Ovary (tissue), 7 donors: ENCODE measurements at regions not wholly inside any gene's neighbourhood (a gene's known extent, or its start where the extent isn't known, plus 50 kb on each side); places are given as distances from the start of the nearest gene placed in this dataset.

Experiments used
- DNase-seq, 5 donors: peaks; one replicate each; pipeline ENCODE4 v3.0.0-alpha.2; 2019 to 2020
- H3K27ac ChIP-seq, 2 donors: fragments of 200-600 bp; one replicate each; pipeline versions ENCODE4 v1.5.1 to v1.8.0; 2019 to 2022
- H3K27me3 ChIP-seq: fragments of 200-600 bp; one replicate; pipeline ENCODE4 v1.8.0; 2022
- H3K36me3 ChIP-seq: fragments of 200-600 bp; sonication (generic); one replicate; pipeline ENCODE4 v1.5.1; 2019
- H3K4me1 ChIP-seq: one replicate; pipeline ENCODE4 v1.8.1; 2013; ENCODE audit warnings: mild to moderate bottlenecking, moderate library complexity; ENCODE audit not compliant: insufficient read depth
- H3K4me3 ChIP-seq: fragments of 200-600 bp; sonication (generic); one replicate; pipeline ENCODE4 v1.5.1; 2017
- H3K9me3 ChIP-seq, 2 donors: fragments of 200-600 bp in 1 of 2; sonication (generic) in 1 of 2; one replicate each; pipeline versions ENCODE4 v1.5.1 to v1.8.1; 2013 to 2019; ENCODE audit warnings: mild to moderate bottlenecking in 1 of 2, moderate library complexity in 1 of 2
- EP300 ChIP-seq: sonication (generic); formaldehyde crosslinking; IDR thresholded peaks from one replicate; pipeline ENCODE4 v1.6.1; 2017; ENCODE audit warnings: antibody characterized with exemption
- POLR2A ChIP-seq: fragments of 450-650 bp; IDR thresholded peaks from one replicate; pipeline ENCODE4 v1.6.1; 2017; ENCODE audit warnings: antibody characterized with exemption, mild to moderate bottlenecking, moderate library complexity
- WGBS, 3 donors: extraction: QIAGEN DNeasy Blood & Tissue Kit in 1 of 3; methylation state at CpG; one replicate each; pipeline versions ENCODE4 v1.1.5 to v1.1.7; 2013 to 2017; 5-methylcytosine and 5-hydroxymethylcytosine counted together
- intact Hi-C, 4 donors: fragments of 100-400 bp; cut with DNase I; formaldehyde crosslinking; loops; one replicate each; pipeline versions ENCODE4 v1.11.0 to v1.15.1; 2022 to 2023
- TF ChIP-seq, protein P1 (sequence below), 3 donors: fragments of 450-650 bp in 2 of 3; fragments of 200-600 bp in 1 of 3; IDR thresholded peaks; one replicate each; pipeline versions ENCODE4 v1.5.1 to v1.8.0; 2016 to 2022; ENCODE audit warnings: antibody characterized with exemption in 3 of 3, mild to moderate bottlenecking in 1 of 3
- donor health status: DM: no; HTN: no; CAD: no; lungs with moderate emphysema.
- donor health status: DM: no; HTN: no; CAD: no.
- donor health status: Bipolar disorder and iron deficiency.
- donor health status: DM: no; HTN: no; CAD: no.
- donor health status: DM: yes; HTN: yes; CAD: no.

DNA sequence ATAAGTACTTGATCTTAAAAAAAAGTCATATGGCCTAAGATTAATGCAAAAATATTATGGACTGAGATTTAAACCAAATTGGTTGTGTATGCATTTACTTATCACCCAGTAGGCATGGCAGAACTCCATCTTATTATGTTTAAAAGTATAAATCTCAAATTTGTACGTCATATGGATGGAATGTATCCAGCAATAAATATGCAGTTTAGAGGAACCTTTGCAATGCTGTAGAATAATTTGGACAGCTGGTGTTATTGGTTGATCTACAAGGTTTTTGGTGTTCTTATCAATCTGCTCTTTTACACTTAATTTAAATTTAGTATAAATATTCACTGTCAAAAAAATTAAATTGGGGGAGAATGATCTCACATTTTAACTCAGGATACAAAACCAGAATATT, 640.2 kb downstream of the SATB2 start:
- DNase-seq = no peak
- H3K27me3 ChIP-seq = no peaks in the 10 kb centered on the region
- H3K27ac ChIP-seq = no peak overlapping the region
- intact Hi-C loops = no loop called here
- WGBS, 3 donors = 30 to 47% (median 39%) methylated on average over 1 of the region's 1 CpG
- H3K4me3 ChIP-seq = no peak overlapping the region
- H3K36me3 ChIP-seq = no peaks in the 10 kb centered on the region
- no peak for TF ChIP-seq EP300
- TF ChIP-seq POLR2A = no peak
- TF ChIP-seq, protein P1, sequence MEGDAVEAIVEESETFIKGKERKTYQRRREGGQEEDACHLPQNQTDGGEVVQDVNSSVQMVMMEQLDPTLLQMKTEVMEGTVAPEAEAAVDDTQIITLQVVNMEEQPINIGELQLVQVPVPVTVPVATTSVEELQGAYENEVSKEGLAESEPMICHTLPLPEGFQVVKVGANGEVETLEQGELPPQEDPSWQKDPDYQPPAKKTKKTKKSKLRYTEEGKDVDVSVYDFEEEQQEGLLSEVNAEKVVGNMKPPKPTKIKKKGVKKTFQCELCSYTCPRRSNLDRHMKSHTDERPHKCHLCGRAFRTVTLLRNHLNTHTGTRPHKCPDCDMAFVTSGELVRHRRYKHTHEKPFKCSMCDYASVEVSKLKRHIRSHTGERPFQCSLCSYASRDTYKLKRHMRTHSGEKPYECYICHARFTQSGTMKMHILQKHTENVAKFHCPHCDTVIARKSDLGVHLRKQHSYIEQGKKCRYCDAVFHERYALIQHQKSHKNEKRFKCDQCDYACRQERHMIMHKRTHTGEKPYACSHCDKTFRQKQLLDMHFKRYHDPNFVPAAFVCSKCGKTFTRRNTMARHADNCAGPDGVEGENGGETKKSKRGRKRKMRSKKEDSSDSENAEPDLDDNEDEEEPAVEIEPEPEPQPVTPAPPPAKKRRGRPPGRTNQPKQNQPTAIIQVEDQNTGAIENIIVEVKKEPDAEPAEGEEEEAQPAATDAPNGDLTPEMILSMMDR (IDR thresholded peaks at IDR 0.05) = no peak
- H3K4me1 ChIP-seq = no peaks in the 10 kb centered on the region
- no peaks in the 10 kb centered on the region for H3K9me3 ChIP-seq

- no peaks in the 10 kb centered on the region for H3K4me1 ChIP-seq
- no peak overlapping the region for H3K27ac ChIP-seq
- H3K4me3 ChIP-seq = no peak overlapping the region
- intact Hi-C loops = no loop called here
- H3K27me3 ChIP-seq = no peaks in the 10 kb centered on the region
- no peak for DNase-seq
- H3K36me3 ChIP-seq = no peaks in the 10 kb centered on the region
- no peaks in the 10 kb centered on the region for H3K9me3 ChIP-seq
- WGBS, 3 donors = 86 to 91% (median 88%) methylated on average over 4 of the region's 4 CpGs
- TF ChIP-seq POLR2A (no peak), EP300 (no peak)
- TF ChIP-seq, protein P1 (IDR thresholded peaks at IDR 0.05) = no peak
These were observed 642.1 kb downstream of the SATB2 start for GRCh38 chr2:198815626-198816025.

DNA sequence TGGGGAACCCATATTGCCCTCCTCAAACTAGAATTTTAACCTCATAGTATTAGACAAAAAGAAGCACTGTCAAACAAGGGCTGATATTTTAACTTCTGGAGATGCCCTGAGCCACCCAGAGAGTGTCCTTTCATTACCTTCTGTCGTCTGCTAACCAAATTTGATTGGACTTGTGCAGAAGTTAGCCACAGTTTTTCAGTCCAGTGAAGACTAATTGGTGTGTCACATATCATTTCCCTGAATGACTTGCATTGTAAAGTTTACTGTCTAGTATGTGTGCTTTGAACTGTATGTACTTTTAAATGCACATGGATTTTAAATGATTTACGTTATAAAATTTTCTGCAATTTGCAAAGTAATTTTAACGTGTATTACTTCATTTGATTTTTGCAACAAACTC, 646.5 kb downstream of the SATB2 start:
- WGBS, 3 donors = 81 to 88% (median 81%) methylated on average over 3 of the region's 3 CpGs
- no peaks in the 10 kb centered on the region for H3K27me3 ChIP-seq

DNA sequence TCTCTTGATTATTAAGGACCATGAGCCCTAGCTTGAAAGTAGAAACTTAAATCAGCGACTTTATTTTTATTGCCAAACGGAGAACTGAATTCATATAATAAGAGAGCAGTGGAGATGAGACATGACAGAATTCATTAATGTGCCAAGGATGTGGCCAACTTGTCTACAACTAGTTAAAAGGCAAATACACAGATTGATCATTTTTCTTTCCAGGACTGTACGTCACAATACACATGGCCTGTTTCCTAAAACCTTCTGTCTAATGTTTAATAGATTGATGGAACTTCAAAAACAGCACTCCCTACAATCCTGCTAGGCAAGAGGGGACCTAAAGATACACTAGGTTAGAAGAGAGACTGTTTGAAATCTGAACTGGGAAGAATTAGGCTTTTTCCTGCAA, 647.8 kb downstream of the SATB2 start:
- Histone ChIP-seq H3K4me1 (no peaks in the 10 kb centered on the region), H3K27ac (no peak overlapping the region), H3K36me3 (no peaks in the 10 kb centered on the region), H3K27me3 (no peaks in the 10 kb centered on the region), H3K4me3 (no peak overlapping the region), H3K9me3 (no peaks in the 10 kb centered on the region)
- no peak for TF ChIP-seq POLR2A
- WGBS, 3 donors = 80 to 88% (median 83%) methylated on average over 3 of the region's 3 CpGs
- intact Hi-C loops = no loop called here
- no peak for DNase-seq

More for the DNA sequence above, 646.5 kb downstream of the SATB2 start:
- intact Hi-C loops = no loop called here
- Histone ChIP-seq H3K4me3 (no peak overlapping the region), H3K36me3 (no peaks in the 10 kb centered on the region), H3K27ac (no peak overlapping the region), H3K4me1 (no peaks in the 10 kb centered on the region), H3K9me3 (no peaks in the 10 kb centered on the region)
- DNase-seq = no peak
- TF ChIP-seq, protein P1 (IDR thresholded peaks at IDR 0.05) = no peak

DNA sequence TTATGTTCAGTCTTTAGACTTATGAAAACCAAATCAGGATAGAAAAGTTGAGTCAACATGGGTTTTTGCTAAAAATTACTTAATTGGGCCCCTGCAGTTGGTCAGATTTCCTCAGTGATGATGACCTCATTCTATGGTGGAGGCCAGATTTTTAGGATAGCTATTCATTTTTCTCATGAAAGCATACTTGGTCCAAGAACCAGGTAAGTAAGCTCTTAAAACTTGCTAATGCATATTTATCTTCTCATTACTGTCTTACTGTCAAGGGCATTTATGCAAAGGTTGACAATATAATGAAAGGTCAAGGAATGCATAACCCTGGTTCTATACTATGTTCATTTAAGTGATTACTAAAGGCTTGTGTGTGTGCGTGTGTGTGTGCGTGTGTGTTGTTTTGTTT, 650.6 kb downstream of the SATB2 start:
- TF ChIP-seq EP300 (no peak), POLR2A (no peak)
- TF ChIP-seq, protein P1 (IDR thresholded peaks at IDR 0.05) = no peak
- Histone ChIP-seq H3K9me3 (no peaks in the 10 kb centered on the region), H3K27me3 (no peaks in the 10 kb centered on the region), H3K27ac (no peak overlapping the region), H3K4me3 (no peak overlapping the region), H3K4me1 (no peaks in the 10 kb centered on the region), H3K36me3 (no peaks in the 10 kb centered on the region)
- no peak for DNase-seq
- WGBS, 3 donors = 89 to 96% (median 91%) methylated on average over 2 of the region's 2 CpGs
- intact Hi-C loops = no loop called here
